ENCODE measurements at regions not wholly inside any gene's neighbourhood (a gene's known extent, or its start where the extent isn't known, plus 50 kb on each side); places are given as distances from the start of the nearest gene placed in this dataset.

DNA sequence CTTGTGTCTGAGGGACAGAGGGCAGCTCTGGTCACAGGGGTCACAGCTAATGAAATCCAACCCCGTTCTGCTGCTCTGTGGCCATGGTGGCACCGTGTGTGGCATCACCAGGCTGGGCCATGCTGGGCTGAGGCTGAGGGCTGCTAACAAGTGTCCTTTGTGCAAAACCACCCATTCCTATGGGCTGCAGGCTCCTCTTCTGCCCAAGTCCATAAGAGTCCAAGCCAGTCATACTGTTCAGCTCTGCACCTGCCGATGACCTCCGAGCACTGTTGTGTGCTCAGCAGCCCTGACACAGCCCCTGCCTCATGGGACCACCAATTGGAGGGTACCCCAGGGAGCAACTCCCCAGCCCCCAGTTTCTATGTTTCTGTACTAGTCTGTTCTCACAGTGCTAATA is 133.1 kb downstream of the WDR11 start:
- Histone ChIP-seq H3K36me3 (ENCODE audit: control insufficient read depth in 2 of 3, insufficient read depth in 3 of 3, low read length in 3 of 3) (no peaks in the 10 kb centered on the region), H3K9ac (ENCODE audit: low read length in 3 of 3) (no peak overlapping the region), H3K4me3 (ENCODE audit: low read length in 3 of 3) (no peak overlapping the region), H3K27ac (ENCODE audit: low read depth in 2 of 2, low read length in 2 of 2) (no peak overlapping the region), H3K9me3 (ENCODE audit: control insufficient read depth in 2 of 3, insufficient read depth in 1 of 3, low read length in 3 of 3) (peaks cover 0 to 4% (median 0%) of the 10 kb centered on the region in 3 donors), H3K27me3 (ENCODE audit: control insufficient read depth, insufficient read depth, low read length) (no peaks in the 10 kb centered on the region), H3K4me1 (ENCODE audit: control insufficient read depth in 2 of 3, insufficient read depth in 2 of 3, low read depth in 1 of 3, low read length in 3 of 3) (peaks cover 3 to 6% (median 3%) of the 10 kb centered on the region in 3 donors)
- FAIRE-seq (no peak), DNase-seq (peak in 1 of 5 donors; percentile 44)
- intact Hi-C loops (cut with DNase I) = no loop called here
- TF ChIP-seq CTCF (IDR thresholded peaks at IDR 0.05; ENCODE audit: borderline replicate concordance, extremely low read depth, insufficient read depth) = no peak

DNA sequence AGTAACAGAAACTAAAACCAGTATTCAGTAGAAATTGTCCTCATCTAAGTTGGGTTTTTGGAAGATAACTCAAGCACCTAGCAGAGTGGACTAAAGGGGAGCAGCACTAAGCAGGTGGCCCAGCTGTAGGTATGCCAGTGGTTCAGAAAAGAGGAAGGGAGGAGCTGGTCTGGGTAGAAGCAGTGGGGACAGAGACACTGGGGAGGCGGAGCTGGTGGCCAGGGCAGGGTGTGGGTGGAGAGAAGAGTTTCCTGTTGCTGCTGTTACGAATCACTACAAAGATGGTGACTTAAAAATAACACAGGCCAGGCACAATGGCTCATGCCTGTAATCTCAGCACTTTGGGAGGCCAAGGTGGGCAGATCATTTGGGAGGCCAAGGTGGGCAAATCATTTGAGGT is 136.2 kb downstream of the WDR11 start:
- no peak for TF ChIP-seq CTCF (IDR thresholded peaks at IDR 0.05; ENCODE audit: borderline replicate concordance, extremely low read depth, insufficient read depth)
- Histone ChIP-seq H3K4me3 (ENCODE audit: low read length in 3 of 3) (no peak overlapping the region), H3K4me1 (ENCODE audit: control insufficient read depth in 2 of 3, insufficient read depth in 2 of 3, low read depth in 1 of 3, low read length in 3 of 3) (peaks cover 0 to 3% (median 0%) of the 10 kb centered on the region in 3 donors), H3K36me3 (ENCODE audit: control insufficient read depth in 2 of 3, insufficient read depth in 3 of 3, low read length in 3 of 3) (no peaks in the 10 kb centered on the region), H3K9ac (ENCODE audit: low read length in 3 of 3) (no peak overlapping the region), H3K9me3 (ENCODE audit: control insufficient read depth in 2 of 3, insufficient read depth in 1 of 3, low read length in 3 of 3) (peaks cover 0 to 16% (median 2%) of the 10 kb centered on the region in 3 donors), H3K27ac (ENCODE audit: low read depth in 2 of 2, low read length in 2 of 2) (no peak overlapping the region), H3K27me3 (ENCODE audit: control insufficient read depth, insufficient read depth, low read length) (no peaks in the 10 kb centered on the region)
- DNase-seq (peak in 1 of 5 donors; percentile 9), FAIRE-seq (no peak)
- intact Hi-C loops (cut with DNase I) = no loop called here

DNA sequence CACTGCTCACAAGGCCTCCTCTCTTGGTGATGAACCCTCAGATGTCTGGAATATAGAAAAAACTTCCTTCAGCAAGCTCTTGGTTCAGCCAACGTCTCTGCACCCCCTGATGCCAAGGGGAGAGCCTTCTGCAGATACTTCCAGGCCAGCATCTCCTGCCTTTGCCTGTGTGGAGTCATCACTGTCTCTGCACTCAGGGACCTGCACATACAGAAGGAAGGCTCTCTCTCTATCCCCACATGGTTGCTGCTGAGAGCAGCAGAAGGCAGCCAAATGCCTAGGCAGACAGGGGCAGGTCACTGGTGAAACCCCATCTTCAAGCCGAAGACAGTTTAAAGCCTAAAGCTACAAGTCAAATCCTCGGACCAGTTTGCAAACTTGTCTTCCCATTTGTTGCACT is 137.6 kb downstream of the WDR11 start:
- intact Hi-C loops (cut with DNase I) = no loop called here
- no peak for TF ChIP-seq CTCF (IDR thresholded peaks at IDR 0.05; ENCODE audit: borderline replicate concordance, extremely low read depth, insufficient read depth)
- H3K27ac ChIP-seq (ENCODE audit: low read depth in 2 of 2, low read length in 2 of 2) = no peak overlapping the region
- no peak overlapping the region for H3K9ac ChIP-seq (ENCODE audit: low read length in 3 of 3)
- H3K4me3 ChIP-seq (ENCODE audit: low read length in 3 of 3) = no peak overlapping the region
- H3K9me3 ChIP-seq (ENCODE audit: control insufficient read depth in 2 of 3, insufficient read depth in 1 of 3, low read length in 3 of 3) = peaks cover 0 to 16% (median 2%) of the 10 kb centered on the region in 3 donors
- H3K4me1 ChIP-seq (ENCODE audit: control insufficient read depth in 2 of 3, insufficient read depth in 2 of 3, low read depth in 1 of 3, low read length in 3 of 3) = no peaks in the 10 kb centered on the region
- DNase-seq (peak in 1 of 5 donors; percentile 10), FAIRE-seq (no peak)
- no peaks in the 10 kb centered on the region for H3K27me3 ChIP-seq (ENCODE audit: control insufficient read depth, insufficient read depth, low read length)
- H3K36me3 ChIP-seq (ENCODE audit: control insufficient read depth in 2 of 3, insufficient read depth in 3 of 3, low read length in 3 of 3) = no peaks in the 10 kb centered on the region

DNA sequence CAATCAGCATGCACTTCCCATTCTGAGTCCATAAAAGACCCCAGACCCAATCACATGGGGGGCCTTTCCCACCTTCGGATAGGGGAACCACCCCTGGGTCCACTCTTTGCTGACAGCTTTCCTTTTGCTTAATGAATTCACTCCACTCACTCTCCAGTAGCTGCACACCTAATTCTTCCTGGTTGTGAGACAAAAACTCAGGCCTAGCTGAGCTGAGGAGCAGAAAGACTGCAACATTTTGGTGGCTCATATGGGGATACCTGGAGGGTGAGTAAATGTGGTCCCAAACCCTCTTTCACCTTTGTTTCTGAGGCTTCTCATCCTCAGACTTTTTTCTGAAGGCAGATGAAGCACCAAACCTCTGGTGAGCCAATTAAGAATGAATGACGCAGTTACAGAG is 138.1 kb downstream of the WDR11 start:
- no peak for FAIRE-seq
- no peak overlapping the region for H3K9ac ChIP-seq (ENCODE audit: low read length in 3 of 3)

More for the DNA sequence above, 138.1 kb downstream of the WDR11 start:
- H3K27ac ChIP-seq (ENCODE audit: low read depth in 2 of 2, low read length in 2 of 2) = no peak overlapping the region
- no peaks in the 10 kb centered on the region for H3K4me1 ChIP-seq (ENCODE audit: control insufficient read depth in 2 of 3, insufficient read depth in 2 of 3, low read depth in 1 of 3, low read length in 3 of 3)
- intact Hi-C loops (cut with DNase I) = no loop called here
- H3K27me3 ChIP-seq (ENCODE audit: control insufficient read depth, insufficient read depth, low read length) = no peaks in the 10 kb centered on the region
- H3K4me3 ChIP-seq (ENCODE audit: low read length in 3 of 3) = no peak overlapping the region
- peaks cover 0 to 16% (median 2%) of the 10 kb centered on the region in 3 donors for H3K9me3 ChIP-seq (ENCODE audit: control insufficient read depth in 2 of 3, insufficient read depth in 1 of 3, low read length in 3 of 3)
- no peak for TF ChIP-seq CTCF (IDR thresholded peaks at IDR 0.05; ENCODE audit: borderline replicate concordance, extremely low read depth, insufficient read depth)
- H3K36me3 ChIP-seq (ENCODE audit: control insufficient read depth in 2 of 3, insufficient read depth in 3 of 3, low read length in 3 of 3) = no peaks in the 10 kb centered on the region
- peak in 1 of 5 donors; percentile 10 for DNase-seq

Measured in kidney (tissue), 13 donors.